Stomach (tissue), 4 donors: ENCODE measurements at regions not wholly inside any gene's neighbourhood (a gene's known extent, or its start where the extent isn't known, plus 50 kb on each side); places are given as distances from the start of the nearest gene placed in this dataset.

Source experiments
- POLR2A ChIP-seq, 4 donors: fragments of 450-650 bp; IDR thresholded peaks; one replicate each; pipeline ENCODE4 v1.6.1; 2016; ENCODE audit warnings: antibody characterized with exemption in 4 of 4, control low read depth in 2 of 4, mild to moderate bottlenecking in 1 of 4, moderate library complexity in 1 of 4
- TF ChIP-seq, protein P1 (sequence below), 7 experiments: fragments of 450-650 bp in 4 of 7; fragments of 200-600 bp in 3 of 7; sonication (generic) in 3 of 7; IDR thresholded peaks; one replicate each; pipeline ENCODE4 v1.5.1; 2016 to 2019; ENCODE audit warnings: antibody characterized with exemption in 7 of 7, control low read depth in 2 of 7, mild to moderate bottlenecking in 1 of 7

DNA sequence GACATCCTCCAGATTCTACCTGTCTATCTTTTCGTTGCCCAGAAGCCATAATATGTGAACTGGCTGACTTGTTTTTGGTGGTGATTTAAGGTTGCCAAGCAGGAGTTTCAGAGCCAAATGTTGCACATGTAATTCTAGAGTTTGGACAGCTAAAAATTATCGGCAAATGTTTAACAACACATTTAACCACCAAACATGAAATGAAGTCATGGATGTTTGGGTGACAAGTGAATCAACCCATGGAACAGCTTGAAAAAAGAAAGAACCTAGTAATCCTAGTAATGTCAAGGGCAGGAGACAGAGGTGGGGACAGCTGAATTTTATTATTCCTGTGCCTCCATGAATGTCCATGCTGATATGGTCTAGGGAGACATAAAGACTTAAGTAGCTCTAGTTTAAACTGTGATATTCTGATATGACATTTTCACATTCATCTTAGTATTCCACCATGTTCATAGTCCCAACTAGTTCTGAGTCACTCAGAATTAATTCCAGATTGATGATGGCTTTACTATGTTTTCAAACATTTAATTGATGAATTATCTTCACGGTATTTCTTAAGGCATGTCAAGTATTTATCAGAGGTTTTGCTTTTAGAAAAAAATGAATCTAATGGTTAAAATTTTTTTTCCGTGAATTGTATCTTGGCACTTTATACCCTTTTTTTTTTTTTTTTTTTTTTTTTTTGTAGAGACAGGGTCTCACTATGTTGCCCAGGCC, 101.7 kb downstream of the SOCS6 start:
- TF ChIP-seq, protein P1, sequence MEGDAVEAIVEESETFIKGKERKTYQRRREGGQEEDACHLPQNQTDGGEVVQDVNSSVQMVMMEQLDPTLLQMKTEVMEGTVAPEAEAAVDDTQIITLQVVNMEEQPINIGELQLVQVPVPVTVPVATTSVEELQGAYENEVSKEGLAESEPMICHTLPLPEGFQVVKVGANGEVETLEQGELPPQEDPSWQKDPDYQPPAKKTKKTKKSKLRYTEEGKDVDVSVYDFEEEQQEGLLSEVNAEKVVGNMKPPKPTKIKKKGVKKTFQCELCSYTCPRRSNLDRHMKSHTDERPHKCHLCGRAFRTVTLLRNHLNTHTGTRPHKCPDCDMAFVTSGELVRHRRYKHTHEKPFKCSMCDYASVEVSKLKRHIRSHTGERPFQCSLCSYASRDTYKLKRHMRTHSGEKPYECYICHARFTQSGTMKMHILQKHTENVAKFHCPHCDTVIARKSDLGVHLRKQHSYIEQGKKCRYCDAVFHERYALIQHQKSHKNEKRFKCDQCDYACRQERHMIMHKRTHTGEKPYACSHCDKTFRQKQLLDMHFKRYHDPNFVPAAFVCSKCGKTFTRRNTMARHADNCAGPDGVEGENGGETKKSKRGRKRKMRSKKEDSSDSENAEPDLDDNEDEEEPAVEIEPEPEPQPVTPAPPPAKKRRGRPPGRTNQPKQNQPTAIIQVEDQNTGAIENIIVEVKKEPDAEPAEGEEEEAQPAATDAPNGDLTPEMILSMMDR (IDR thresholded peaks at IDR 0.05), result no peak
- no peak for TF ChIP-seq POLR2A (IDR thresholded peaks at IDR 0.05)
